IMR-90 (cell line): ENCODE measurements at regions not wholly inside any gene's neighbourhood (a gene's known extent, or its start where the extent isn't known, plus 50 kb on each side); places are given as distances from the start of the nearest gene placed in this dataset.

Experiments
- BHLHE40 ChIP-seq: fragments of 150-350 bp; IDR thresholded peaks from 2 replicates; pipeline ENCODE4 v1.6.1; 2016; ENCODE audit warnings: mild to moderate bottlenecking, low read depth, low read length
- CEBPB ChIP-seq: IDR thresholded peaks from 2 replicates; pipeline ENCODE4 v1.6.1; 2012; ENCODE audit warnings: low read depth, low read length, improper control_type of control experiment
- FOS ChIP-seq: fragments of 150-350 bp; IDR thresholded peaks from 2 replicates; pipeline ENCODE4 v1.6.1; 2016; ENCODE audit warnings: low read depth, low read length
- MAFK ChIP-seq: IDR thresholded peaks from 2 replicates; pipeline ENCODE4 v1.6.1; 2012; ENCODE audit warnings: low read depth, low read length, improper control_type of control experiment
- MXI1 ChIP-seq: IDR thresholded peaks from 2 replicates; pipeline ENCODE4 v1.6.1; 2012; ENCODE audit warnings: low read depth, mild to moderate bottlenecking, low read length, moderate library complexity, borderline replicate concordance
- POLR2A ChIP-seq: IDR thresholded peaks from 2 replicates; pipeline ENCODE4 v1.6.1; 2012; ENCODE audit warnings: mild to moderate bottlenecking, low read depth, low read length
- RAD21 ChIP-seq: IDR thresholded peaks from 2 replicates; pipeline ENCODE4 v1.6.1; 2012; ENCODE audit warnings: low read length, improper control_type of control experiment
- RFX5 ChIP-seq: IDR thresholded peaks from 2 replicates; pipeline ENCODE4 v1.8.0; 2012; ENCODE audit warnings: low read depth, mild to moderate bottlenecking, low read length, moderate library complexity
- TF ChIP-seq, protein P1 (sequence below): conservative IDR thresholded peaks from 2 replicates; pipeline ENCODE4 v1.5.1; 2012; ENCODE audit warnings: mild to moderate bottlenecking, low read depth, low read length, improper control_type of control experiment
- TF ChIP-seq, protein P2 (sequence below): fragments of 150-350 bp; IDR thresholded peaks from 2 replicates; pipeline ENCODE4 v1.6.1; 2017; ENCODE audit warnings: mild to moderate bottlenecking, antibody characterized with exemption, low read length, low read depth

DNA sequence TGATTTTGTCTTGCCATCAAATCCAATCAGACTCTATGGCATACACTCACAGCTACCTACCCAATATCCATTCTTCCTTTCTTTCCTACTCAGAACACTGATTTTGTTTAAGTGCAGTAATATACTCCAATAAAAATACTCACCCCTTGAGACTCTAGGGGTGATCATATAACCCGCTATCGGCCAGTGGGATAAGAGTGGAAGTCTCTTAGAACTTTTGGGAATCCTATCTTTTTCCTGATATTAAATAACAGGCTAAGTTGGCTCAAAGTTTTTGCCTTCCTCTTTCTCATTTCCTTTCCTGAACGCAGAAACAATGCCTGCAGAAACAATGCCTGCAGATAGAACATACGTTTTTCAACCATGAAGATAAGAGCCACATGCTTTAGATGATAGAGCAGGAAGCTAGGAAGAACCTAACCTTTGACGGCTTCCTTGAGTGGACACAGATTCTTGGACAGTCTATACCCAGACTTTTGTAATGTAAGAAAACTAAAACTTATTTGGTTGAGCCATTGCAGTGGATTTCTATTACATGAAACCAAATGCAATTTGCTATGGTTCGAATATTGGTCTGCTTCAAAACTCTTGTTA, 373.8 kb downstream of the STIM2 start:
- TF ChIP-seq RFX5 (no peak), RAD21 (no peak), CEBPB (no peak), POLR2A (no peak), BHLHE40 (no peak), FOS (no peak), MAFK (no peak), MXI1 (no peak)
- TF ChIP-seq, protein P1, sequence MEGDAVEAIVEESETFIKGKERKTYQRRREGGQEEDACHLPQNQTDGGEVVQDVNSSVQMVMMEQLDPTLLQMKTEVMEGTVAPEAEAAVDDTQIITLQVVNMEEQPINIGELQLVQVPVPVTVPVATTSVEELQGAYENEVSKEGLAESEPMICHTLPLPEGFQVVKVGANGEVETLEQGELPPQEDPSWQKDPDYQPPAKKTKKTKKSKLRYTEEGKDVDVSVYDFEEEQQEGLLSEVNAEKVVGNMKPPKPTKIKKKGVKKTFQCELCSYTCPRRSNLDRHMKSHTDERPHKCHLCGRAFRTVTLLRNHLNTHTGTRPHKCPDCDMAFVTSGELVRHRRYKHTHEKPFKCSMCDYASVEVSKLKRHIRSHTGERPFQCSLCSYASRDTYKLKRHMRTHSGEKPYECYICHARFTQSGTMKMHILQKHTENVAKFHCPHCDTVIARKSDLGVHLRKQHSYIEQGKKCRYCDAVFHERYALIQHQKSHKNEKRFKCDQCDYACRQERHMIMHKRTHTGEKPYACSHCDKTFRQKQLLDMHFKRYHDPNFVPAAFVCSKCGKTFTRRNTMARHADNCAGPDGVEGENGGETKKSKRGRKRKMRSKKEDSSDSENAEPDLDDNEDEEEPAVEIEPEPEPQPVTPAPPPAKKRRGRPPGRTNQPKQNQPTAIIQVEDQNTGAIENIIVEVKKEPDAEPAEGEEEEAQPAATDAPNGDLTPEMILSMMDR = no peak
- TF ChIP-seq, protein P2, sequence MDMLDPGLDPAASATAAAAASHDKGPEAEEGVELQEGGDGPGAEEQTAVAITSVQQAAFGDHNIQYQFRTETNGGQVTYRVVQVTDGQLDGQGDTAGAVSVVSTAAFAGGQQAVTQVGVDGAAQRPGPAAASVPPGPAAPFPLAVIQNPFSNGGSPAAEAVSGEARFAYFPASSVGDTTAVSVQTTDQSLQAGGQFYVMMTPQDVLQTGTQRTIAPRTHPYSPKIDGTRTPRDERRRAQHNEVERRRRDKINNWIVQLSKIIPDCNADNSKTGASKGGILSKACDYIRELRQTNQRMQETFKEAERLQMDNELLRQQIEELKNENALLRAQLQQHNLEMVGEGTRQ = no peak
